ENCODE measurements at regions not wholly inside any gene's neighbourhood (a gene's known extent, or its start where the extent isn't known, plus 50 kb on each side); places are given as distances from the start of the nearest gene placed in this dataset.

- Histone ChIP-seq H3K9ac (no peak overlapping the region), H3K9me3 (ENCODE audit: control insufficient read depth, low read length) (no peaks in the 10 kb centered on the region), H3K79me2 (no peaks in the 10 kb centered on the region), H3K27me3 (ENCODE audit: control insufficient read depth, insufficient read depth, low read length) (no peaks in the 10 kb centered on the region), H3K27ac (no peak overlapping the region), H3K4me3 (ENCODE audit: low read depth, low read length) (no peak overlapping the region), H2AFZ (no peak overlapping the region), H3K4me2 (ENCODE audit: low read length) (no peak overlapping the region), H3K4me1 (no peaks in the 10 kb centered on the region), H3K36me3 (ENCODE audit: control insufficient read depth, insufficient read depth, low read length) (no peaks in the 10 kb centered on the region)
- no peak for TF ChIP-seq CTCF (IDR thresholded peaks at IDR 0.05)
These were observed 558.5 kb upstream of the MGMT start for GRCh38 chr10:128908499-128908898.

- no peak overlapping the region for H3K27ac ChIP-seq
These were observed 554.3 kb upstream of the MGMT start for GRCh38 chr10:128912568-128913311.

GRCh38 chr10:128914681-128915080 lies 552.4 kb upstream of the MGMT start:
- Histone ChIP-seq H3K9me3 (ENCODE audit: control insufficient read depth, low read length) (no peaks in the 10 kb centered on the region), H3K79me2 (no peaks in the 10 kb centered on the region), H3K27me3 (ENCODE audit: control insufficient read depth, insufficient read depth, low read length) (no peaks in the 10 kb centered on the region), H3K4me1 (no peaks in the 10 kb centered on the region), H3K36me3 (ENCODE audit: control insufficient read depth, insufficient read depth, low read length) (no peaks in the 10 kb centered on the region), H3K9ac (no peak overlapping the region), H3K4me2 (ENCODE audit: low read length) (no peak overlapping the region), H3K4me3 (ENCODE audit: low read depth, low read length) (no peak overlapping the region), H2AFZ (no peak overlapping the region), H3K27ac (no peak overlapping the region)
- TF ChIP-seq CTCF (IDR thresholded peaks at IDR 0.05) = no peak

More at GRCh38 chr10:128912568-128913311, 554.3 kb upstream of the MGMT start:
- no peak overlapping the region for H3K9ac ChIP-seq
- no peak overlapping the region for H3K4me2 ChIP-seq (ENCODE audit: low read length)
- H3K27me3 ChIP-seq (ENCODE audit: control insufficient read depth, insufficient read depth, low read length) = no peaks in the 10 kb centered on the region
- no peaks in the 10 kb centered on the region for H3K36me3 ChIP-seq (ENCODE audit: control insufficient read depth, insufficient read depth, low read length)
- no peaks in the 10 kb centered on the region for H3K79me2 ChIP-seq
- H2AFZ ChIP-seq = no peak overlapping the region
- H3K9me3 ChIP-seq (ENCODE audit: control insufficient read depth, low read length) = no peaks in the 10 kb centered on the region
- no peaks in the 10 kb centered on the region for H3K4me1 ChIP-seq
- no peak overlapping the region for H3K4me3 ChIP-seq (ENCODE audit: low read depth, low read length)
- TF ChIP-seq CTCF (IDR thresholded peaks at IDR 0.05) = no peak

- no peaks in the 10 kb centered on the region for H3K79me2 ChIP-seq
- no peak overlapping the region for H3K4me3 ChIP-seq (ENCODE audit: low read depth, low read length)
- H3K4me2 ChIP-seq (ENCODE audit: low read length) = no peak overlapping the region
- H3K27me3 ChIP-seq (ENCODE audit: control insufficient read depth, insufficient read depth, low read length) = no peaks in the 10 kb centered on the region
- no peaks in the 10 kb centered on the region for H3K4me1 ChIP-seq
- no peak overlapping the region for H3K9ac ChIP-seq
- no peaks in the 10 kb centered on the region for H3K36me3 ChIP-seq (ENCODE audit: control insufficient read depth, insufficient read depth, low read length)
- TF ChIP-seq CTCF (IDR thresholded peaks at IDR 0.05) = no peak
- H3K27ac ChIP-seq = no peak overlapping the region
- H3K9me3 ChIP-seq (ENCODE audit: control insufficient read depth, low read length) = no peaks in the 10 kb centered on the region
- no peak overlapping the region for H2AFZ ChIP-seq
These were observed 551.4 kb upstream of the MGMT start for GRCh38 chr10:128915630-128916029.

- H3K79me2 ChIP-seq = no peaks in the 10 kb centered on the region
- no peak overlapping the region for H3K27ac ChIP-seq
- H3K36me3 ChIP-seq (ENCODE audit: control insufficient read depth, insufficient read depth, low read length) = no peaks in the 10 kb centered on the region
- H3K9ac ChIP-seq = no peak overlapping the region
- H2AFZ ChIP-seq = no peak overlapping the region
- no peak for TF ChIP-seq CTCF (IDR thresholded peaks at IDR 0.05)
- no peak overlapping the region for H3K4me2 ChIP-seq (ENCODE audit: low read length)
- H3K4me1 ChIP-seq = no peaks in the 10 kb centered on the region
- no peaks in the 10 kb centered on the region for H3K27me3 ChIP-seq (ENCODE audit: control insufficient read depth, insufficient read depth, low read length)
- no peak overlapping the region for H3K4me3 ChIP-seq (ENCODE audit: low read depth, low read length)
- H3K9me3 ChIP-seq (ENCODE audit: control insufficient read depth, low read length) = no peaks in the 10 kb centered on the region
These were observed 550.7 kb upstream of the MGMT start for GRCh38 chr10:128916383-128916782.

Measured in parathyroid adenoma (tissue), 2 donors.